HG02973 (cell line): ENCODE measurements at regions not wholly inside any gene's neighbourhood (a gene's known extent, or its start where the extent isn't known, plus 50 kb on each side); places are given as distances from the start of the nearest gene placed in this dataset.

Experiments
- ATAC-seq: cut with Tn5 transposase; IDR thresholded peaks from one replicate; pipeline ENCODE4 v1.9.1; 2021; ENCODE audit warnings: moderate library complexity; ENCODE audit not compliant: unreplicated experiment

DNA sequence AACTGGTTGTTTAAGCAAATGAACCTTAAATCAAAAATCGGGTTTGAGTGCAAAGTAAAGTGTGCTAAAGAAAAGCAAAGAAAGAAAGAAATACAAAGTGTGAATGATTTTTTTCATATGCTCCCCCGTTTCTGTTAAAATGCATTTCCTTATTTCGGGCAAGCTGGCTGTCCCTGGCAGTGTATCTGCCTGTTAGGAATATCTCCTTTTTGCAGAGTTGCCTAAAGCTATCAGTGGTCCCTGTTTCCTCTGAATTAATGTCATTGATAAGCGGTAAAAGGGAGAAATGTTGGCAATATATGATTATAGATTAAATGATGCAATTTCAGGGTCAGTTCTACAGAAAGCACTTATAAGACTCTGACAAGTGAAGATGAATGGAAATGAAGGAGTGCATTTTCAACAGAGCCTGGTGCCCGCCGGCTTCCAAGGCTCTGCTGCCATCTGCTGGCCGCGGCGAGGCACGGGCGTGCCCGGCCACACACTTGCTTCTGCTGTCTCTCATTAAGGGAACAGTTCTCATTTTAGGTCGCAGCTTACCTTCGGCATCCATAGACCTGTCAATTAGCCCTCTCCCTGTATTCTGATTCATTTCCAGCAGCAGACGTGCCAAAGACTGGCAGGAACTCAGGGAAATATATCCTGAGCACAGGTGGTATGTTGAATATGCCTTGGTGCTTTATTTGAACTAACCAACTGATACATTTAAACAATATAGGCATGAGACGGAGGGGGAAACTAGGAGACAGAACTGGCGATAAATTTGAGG, 381.9 kb downstream of the C6orf118 start:
- ATAC-seq = peak; percentile 90

DNA sequence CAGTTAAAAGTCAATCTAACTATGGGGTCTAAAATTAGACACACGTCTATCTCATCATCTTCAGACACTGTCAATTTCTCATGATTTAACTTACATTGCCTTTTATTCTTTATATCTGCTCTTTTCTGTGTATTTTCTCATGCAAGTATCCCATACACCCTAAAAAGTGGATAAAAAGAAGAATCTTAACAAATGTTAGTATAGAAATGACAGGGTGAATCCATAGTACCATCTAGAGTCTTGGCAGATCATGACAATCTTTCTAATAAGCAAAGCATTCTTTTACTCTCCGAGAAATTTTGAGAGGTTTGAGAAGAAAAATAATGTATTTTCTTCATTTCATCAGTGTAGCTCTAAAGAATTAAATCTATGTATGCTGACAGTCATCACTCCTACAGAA, 382.7 kb downstream of the C6orf118 start:
- ATAC-seq = no peak

DNA sequence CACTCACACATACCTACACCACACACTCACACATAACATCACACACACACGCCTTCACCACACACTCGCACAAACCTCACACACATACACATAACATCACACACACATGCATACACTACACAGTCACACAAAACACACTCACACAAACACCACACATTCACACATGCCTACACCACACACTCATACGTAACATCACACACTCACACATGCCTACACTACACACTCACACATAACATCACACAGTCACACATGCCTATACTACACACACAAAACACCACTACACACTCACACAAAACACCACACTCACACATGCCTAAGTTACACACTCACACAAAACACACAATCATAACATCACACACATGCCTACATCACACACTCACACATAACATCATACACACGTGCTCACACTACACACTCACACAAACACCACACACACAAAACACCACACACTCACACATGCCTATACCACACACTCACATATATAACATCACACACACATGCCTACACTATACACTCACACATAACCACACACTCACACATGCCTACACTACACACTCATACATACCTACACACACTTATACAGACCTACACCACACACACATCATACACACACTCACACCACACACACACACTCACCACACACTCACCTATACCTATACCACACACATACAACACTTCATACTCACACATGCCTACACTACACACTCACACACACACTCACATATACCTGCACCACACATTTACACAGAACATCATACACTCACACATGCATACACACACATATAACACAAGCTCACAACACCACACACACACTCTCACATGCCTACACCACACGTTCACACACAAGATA, 383.5 kb downstream of the C6orf118 start:
- ATAC-seq = no peak

DNA sequence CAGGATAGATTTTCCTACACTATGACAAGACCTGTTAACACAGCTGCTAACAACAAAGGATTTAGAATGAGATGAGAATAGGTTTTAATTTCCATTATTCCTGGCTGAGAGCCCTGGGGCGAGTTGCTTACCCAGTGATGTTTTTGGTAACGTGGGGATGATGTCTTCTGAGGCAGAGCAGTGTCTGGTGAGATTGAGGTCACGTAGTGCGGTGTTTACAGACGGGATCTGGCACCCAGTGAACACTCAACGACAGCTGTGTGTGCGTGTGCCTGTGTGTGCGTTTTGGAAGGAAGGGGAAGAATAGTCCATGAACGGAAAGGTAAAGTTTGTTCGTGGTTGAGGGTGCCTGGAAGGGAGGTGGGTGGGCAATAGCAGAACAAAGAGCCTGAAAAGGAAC, 384.7 kb downstream of the C6orf118 start:
- ATAC-seq = no peak

DNA sequence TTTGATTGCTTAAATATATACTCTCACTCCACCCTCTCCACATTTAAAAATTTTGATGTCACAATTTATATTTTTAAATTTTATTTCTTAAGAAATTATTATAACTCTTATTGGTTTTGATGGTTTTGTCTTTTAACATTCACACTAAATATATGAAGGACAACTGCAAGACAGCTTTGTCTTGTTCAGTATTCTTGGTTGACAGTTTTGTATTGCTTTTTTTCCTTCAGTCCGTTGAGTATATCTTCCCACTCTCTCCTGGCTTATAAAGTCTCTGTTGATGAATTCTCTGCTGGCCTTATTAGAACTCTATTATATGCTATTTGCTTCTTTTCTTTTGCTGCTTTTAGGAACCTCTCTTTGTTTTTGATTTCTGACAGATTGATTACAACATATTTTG, 392.2 kb downstream of the C6orf118 start:
- ATAC-seq = no peak

DNA sequence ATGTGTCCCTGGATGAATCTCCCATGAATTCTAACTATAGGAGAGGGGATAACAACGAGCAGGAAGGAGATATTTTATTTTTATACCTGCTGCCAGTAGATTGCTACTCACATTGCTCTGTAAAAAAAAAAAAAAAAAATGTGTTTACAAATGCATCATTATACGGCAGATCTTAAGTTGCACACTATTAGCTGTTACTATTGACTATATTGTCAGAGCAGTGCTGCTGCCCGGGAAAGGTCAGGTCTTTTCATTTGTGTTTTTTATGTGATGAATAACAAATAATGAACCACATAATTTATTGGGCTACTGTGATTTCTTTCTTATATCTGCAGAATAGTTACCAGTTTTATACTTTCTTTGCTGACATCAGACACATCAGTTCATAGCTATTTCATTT, 393.3 kb downstream of the C6orf118 start:
- no peak for ATAC-seq

DNA sequence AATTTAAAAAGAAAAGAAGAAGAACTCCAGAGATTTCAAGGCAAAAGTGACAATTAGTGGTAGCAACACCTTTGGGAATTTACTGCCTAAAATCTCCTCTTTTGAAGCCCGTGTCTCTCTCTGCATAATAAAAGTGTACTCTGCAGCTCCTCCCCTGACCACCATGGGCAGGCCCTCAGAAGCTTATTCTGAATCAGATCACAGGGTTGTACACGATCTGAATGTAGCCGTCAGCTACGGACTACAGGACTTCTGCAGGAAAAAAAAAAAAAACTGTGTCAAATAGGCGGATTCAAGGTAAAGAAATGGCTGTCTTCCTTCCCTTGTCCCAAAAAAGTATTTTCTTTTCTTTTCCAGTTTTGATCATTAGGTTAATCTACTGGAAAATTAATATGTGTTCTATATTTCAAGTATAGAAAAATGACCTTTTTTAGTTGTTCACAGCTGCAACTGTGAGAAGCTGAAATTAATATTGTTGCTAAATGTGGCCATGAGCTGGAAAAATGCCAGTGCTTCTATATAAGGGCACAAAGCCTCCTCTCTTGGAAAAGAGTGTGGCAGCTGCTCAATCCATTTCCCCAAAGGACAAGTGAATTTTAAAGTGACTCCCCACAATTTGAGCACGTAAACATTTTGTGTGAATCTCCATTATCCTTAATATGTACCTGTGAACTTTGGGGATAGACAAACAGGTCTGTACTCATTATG, 397.4 kb downstream of the C6orf118 start:
- no peak for ATAC-seq

DNA sequence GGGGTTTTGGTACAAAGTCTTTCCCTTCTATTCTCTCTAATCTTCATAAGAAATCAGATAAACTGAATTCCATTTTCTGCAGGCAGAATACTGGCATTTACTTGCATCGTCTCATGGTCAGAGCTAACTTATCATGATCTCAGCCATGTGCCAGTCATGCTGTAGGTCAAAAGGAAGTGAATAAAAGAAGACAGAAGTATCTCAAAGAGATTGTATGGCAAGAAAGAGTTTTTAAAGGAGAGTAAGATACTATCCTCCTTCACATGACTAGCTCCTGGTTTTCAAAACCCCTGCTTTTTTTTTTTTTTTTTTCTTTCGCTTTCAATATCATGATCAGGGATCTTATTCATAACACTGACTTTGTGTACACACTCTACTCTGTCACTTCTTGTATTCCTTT, 398.3 kb downstream of the C6orf118 start:
- no peak for ATAC-seq

DNA sequence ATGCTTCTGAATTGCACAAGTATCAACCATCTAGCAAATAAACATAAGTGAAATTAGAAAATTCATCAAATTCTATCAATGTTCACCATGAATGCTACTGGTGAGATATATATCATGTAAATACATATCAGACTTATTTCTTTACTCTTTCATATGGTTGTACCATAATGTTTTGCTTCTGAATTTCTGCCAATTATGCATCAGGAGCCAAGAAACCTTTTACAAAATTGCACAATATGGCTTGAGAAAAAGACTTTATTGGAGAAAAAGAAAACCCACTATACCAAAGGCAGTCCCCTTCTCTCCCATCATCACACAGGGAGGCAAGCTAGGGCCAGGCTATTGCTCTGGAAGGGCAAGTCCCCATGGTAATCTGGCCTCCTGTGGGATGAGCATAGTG, 402.6 kb downstream of the C6orf118 start:
- no peak for ATAC-seq

DNA sequence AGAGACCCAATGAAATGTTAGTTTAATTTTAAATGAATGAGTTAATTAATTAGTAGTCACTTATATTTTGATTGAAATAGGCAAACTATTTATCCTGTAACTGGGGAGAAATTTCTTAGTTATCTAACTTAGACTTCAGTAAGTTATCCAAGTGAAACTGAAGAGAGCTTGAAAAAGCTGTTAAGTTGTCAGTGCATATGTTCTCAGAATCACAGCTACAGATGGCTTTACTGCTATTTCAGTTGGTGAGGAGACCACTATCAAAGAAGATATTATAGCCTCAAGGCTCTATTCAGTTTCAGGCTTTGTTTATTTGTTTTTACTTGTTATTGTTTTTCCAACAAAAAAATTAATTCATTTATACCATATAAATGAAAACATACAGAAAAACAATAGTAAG, 404.1 kb downstream of the C6orf118 start:
- ATAC-seq = no peak

DNA sequence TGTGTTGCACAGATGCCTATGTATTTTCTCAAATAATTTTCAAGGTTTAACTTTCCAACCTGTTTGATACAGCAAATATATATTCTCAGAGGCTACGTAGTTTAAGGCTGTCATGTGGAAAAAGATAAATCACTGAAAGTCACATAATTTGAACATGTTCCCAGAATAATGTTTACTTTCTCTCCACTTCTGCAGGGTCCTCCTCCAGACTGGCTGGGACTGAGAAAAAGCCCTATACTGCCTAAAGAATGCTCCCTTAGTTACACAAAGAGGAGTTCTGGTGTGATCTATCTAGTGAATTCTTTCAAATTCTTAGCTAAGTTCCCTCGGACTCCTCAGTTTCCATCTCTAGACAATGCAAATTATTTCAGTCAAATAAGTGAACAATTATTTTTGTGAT, 411.0 kb downstream of the C6orf118 start:
- ATAC-seq = no peak

DNA sequence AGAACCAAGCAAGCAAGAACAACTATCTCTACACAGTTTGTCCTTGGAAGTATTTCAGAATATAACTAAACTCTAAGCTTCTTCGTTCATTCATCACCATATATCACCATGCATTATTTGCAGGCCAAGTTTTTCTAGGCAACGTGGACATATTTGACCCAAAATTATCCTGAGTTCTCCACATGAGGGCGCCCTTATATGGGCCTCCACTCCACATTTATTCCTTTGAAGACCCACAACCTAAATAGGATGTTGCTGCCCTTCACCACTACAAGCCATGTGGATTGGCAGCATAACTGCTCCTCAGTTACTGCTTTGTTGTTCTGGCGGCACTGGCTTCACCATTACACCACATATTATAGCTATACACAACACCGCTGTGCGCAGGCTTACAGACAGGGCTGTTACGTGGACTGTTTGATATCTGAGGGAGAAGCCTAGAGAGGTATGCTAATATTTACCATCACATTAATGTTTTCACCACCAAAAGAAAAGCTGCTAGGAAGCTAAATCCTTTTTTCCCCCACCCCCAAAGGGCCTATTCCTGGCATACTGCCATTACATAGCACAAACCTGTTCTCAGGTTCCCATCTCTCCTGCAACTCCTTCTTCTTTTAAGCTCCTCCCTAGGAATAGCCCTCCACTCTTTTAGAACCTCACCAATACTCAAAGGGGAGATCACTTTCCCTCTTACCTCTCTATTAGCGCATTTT, 411.7 kb downstream of the C6orf118 start:
- ATAC-seq = no peak

DNA sequence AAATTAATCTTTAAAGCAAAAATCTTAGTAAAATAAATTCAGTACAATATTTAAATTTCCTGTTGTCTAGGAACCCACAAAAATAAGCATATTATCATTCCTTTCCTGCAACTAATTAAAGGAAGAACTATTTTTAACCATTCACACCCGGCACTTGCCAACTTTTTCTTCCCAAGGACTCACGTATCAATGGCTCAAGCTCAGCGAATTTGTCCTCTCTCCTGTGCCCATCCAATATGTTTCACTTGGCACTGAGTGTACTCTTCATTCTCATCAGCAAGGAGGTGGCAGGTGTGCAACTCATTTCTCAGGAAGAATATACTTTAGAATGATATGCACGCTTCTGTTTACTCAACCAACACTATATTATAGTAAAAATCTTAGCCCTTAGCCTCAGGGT, 419.4 kb downstream of the C6orf118 start:
- no peak for ATAC-seq

DNA sequence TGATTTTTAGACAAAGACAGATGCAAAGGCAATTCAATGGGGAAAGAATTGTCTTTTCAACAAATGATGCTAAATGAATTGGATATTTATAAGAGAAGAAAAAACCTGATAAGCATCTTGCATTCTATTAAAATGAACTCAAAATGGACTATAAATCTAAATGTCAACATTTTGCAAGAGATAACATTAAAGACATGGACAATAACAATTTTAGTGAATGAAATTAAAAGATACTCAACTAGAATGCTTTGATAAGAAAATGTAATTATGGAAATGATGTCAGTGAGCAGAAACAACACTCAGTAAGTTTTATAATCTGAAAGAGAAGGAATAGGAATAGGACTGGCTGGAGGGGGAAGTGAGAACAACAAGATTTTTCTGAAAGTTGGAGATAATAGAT, 421.7 kb downstream of the C6orf118 start:
- ATAC-seq = no peak

DNA sequence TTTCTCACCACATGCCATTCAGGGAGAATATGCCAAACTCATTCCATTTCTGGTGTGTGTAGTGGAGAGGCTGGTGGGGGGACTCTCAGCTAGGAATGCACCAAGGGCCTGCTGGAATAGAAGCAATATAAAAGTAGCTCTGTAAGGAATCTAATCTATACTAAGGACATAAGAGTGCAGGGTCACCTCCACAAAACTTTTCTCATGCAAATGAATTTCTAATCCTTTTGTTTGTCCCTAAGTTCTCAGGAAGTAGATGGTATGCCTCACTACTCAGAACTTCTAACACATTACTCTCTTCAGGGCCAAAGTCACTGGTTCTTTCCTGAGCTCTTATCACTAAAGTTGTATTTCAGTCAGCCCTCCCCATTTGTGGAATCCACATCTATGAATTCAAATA, 427.2 kb downstream of the C6orf118 start:
- no peak for ATAC-seq

DNA sequence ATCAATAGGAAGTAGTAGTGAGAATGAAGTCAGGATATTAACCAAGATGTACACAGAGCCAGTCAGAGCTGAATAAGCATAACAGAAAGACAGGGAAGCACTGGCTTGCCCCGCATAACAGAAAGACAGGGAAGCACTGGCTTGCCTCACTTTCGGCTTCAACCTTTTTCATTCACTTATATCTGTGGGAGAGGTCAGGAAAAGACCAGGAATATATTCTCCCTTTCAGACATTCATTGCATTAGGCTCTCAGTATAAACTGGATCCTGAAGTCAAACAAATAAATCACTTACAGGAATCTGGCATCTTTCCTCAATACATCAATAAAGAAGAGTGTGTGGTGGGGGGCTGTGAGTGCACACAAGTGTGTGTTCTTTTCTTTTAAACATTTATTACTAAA, 437.6 kb downstream of the C6orf118 start:
- ATAC-seq = no peak

DNA sequence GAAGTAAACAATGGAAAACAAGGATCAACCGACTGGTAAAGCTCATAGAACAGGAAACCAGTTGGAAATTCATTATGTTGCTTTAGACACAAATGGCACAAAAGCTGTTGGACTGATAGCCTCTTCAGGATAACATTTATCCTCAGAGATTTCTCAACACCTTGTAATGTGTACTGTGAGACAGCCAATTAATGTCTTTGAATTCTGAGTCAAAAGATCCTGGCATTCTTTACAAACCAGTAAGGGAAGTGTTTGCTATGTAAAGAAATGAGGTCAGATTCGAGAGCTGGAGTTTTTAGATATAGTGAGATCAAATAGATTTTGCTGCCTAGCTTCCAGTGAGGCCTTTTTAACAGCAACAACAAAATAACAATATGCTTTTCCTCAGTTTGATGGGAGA, 439.2 kb downstream of the C6orf118 start:
- ATAC-seq = no peak

DNA sequence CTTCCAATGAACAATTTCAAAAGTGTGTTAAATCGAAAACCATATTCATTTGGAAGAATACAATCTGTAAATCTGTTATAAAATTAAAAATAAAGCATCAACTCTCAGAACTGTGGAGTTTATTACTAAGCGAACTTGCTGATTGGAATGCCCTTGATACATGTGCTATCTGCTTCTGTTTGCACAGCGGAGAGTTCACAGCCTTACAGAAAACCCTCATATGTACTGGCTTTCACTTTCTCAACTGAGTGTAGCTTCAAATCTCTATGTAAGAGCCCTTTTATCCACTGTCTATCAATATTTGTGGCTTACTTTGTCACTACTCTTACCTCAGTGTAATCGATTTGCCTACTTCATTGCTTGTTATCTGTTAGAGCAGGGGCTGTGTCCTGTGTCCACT, 447.4 kb downstream of the C6orf118 start:
- no peak for ATAC-seq

DNA sequence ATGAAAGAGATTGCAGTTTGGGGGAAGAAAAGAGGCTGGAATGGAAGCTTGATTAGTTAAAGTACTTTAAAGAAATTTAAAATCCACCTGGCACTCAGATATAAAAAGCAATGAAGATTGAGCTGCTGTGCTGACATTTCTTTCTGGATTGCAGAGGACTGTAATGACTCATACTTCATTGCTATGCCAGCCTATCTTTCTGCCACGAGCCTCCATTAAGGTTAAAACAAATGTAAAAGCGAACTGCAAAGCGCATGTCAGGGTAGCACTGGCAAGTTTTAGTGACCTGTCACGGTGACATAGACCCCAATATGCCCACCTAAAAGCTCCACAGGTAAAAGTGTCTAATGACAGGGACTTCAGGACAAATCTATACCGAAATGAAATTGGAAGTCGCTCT, 449.6 kb downstream of the C6orf118 start:
- no peak for ATAC-seq

DNA sequence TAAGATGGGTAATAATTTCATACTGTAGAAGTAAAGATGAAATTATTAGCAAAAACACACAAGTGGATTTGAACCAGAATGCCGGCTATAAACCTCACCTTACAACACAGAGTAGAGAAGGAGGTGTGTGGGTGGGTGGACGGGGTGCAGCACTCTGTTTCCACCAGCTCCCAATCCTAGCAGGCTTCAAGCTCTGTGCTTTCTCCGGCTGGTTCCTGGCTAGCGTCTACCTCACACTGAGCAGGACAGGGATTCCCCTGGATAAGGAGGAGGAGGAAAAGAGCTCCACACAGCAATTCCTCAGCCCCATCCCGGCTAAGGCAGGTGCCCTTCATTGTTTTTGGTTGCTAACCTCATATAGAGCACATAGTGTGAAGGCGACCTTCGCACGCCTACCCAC, 453.3 kb downstream of the C6orf118 start:
- no peak for ATAC-seq

DNA sequence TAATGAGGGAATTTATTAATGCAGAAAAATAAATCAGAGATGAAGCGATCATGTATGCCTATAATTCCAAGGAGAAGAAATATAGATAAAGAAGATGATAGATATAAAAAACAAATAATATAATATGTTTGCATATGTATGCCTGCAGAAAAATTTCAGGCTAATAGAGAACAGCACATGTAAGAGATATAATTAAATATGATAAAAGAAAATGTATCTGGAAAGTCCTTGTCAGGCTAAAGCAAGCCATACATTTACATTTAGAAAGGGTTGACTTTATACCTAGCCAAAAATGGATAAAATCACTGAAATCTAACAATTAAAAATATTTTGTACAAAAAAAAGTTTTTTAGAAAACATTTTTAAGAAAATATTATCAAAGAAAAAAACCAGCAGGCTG, 454.1 kb downstream of the C6orf118 start:
- ATAC-seq = no peak
